H9 (cell line): ENCODE measurements at regions not wholly inside any gene's neighbourhood (a gene's known extent, or its start where the extent isn't known, plus 50 kb on each side); places are given as distances from the start of the nearest gene placed in this dataset.

Experiments used
- DNase-seq: peaks from one replicate; pipeline ENCODE4 v3.0.0-alpha.2; 2017
- H2AFZ ChIP-seq: one replicate; pipeline ENCODE4 v1.6.1; 2013; ENCODE audit warnings: mild to moderate bottlenecking, low read length, control low read depth, moderate library complexity
- H2AK5ac ChIP-seq: 2 replicates; pipeline ENCODE4 v1.6.1; 2013; ENCODE audit warnings: low read length, control low read depth, mixed read lengths; ENCODE audit not compliant: insufficient read length
- H2BK120ac ChIP-seq: one replicate; pipeline ENCODE4 v1.6.1; 2013; ENCODE audit warnings: low read depth, mild to moderate bottlenecking, low read length, control low read depth, inconsistent platforms; ENCODE audit not compliant: poor library complexity, severe bottlenecking
- H2BK12ac ChIP-seq: 2 replicates; pipeline ENCODE4 v1.6.1; 2013; ENCODE audit warnings: low read length, control low read depth, mixed read lengths, low read depth; ENCODE audit not compliant: insufficient read length
- H2BK15ac ChIP-seq: 2 replicates; pipeline ENCODE4 v1.6.1; 2013; ENCODE audit warnings: low read depth, low read length, control low read depth
- H2BK20ac ChIP-seq: one replicate; pipeline ENCODE4 v1.6.1; 2013; ENCODE audit warnings: low read depth, mild to moderate bottlenecking, low read length, control low read depth, inconsistent platforms; ENCODE audit not compliant: poor library complexity, severe bottlenecking
- H2BK5ac ChIP-seq: 2 replicates; pipeline ENCODE4 v1.6.1; 2013; ENCODE audit warnings: low read length, control low read depth, mixed read lengths; ENCODE audit not compliant: insufficient read length
- H3K14ac ChIP-seq: 2 replicates; pipeline ENCODE4 v1.6.1; 2013; ENCODE audit warnings: low read length, control low read depth; ENCODE audit not compliant: insufficient read depth
- H3K18ac ChIP-seq: 2 replicates; pipeline ENCODE4 v1.6.1; 2013; ENCODE audit warnings: low read depth, mild to moderate bottlenecking, mixed read lengths, low read length, control low read depth; ENCODE audit not compliant: insufficient read length
- H3K23ac ChIP-seq: 2 replicates; pipeline ENCODE4 v1.6.1; 2013; ENCODE audit warnings: low read length, control low read depth, mixed read lengths, low read depth; ENCODE audit not compliant: insufficient read length
- H3K23me2 ChIP-seq: 2 replicates; pipeline ENCODE4 v1.6.1; 2013; ENCODE audit warnings: low read depth, mild to moderate bottlenecking, mixed read lengths, low read length, control low read depth; ENCODE audit not compliant: insufficient read length, poor library complexity, severe bottlenecking
- H3K27ac ChIP-seq: 2 replicates; pipeline ENCODE4 v1.5.1; 2013; ENCODE audit warnings: low read length, control low read depth, mixed read lengths, low read depth; ENCODE audit not compliant: insufficient read length
- H3K27me3 ChIP-seq: 2 replicates; pipeline ENCODE4 v1.6.1; 2013; ENCODE audit warnings: low read length, control low read depth, inconsistent platforms; ENCODE audit not compliant: insufficient read depth
- H3K4ac ChIP-seq: 2 replicates; pipeline ENCODE4 v1.6.1; 2013; ENCODE audit warnings: low read depth, mild to moderate bottlenecking, control low read depth, inconsistent platforms, low read length, moderate library complexity
- H3K4me1 ChIP-seq: 2 replicates; pipeline ENCODE4 v1.6.1; 2013; ENCODE audit warnings: low read length, control low read depth, inconsistent platforms; ENCODE audit not compliant: insufficient read depth
- H3K4me2 ChIP-seq: 2 replicates; pipeline ENCODE4 v1.6.1; 2013; ENCODE audit warnings: low read length, control low read depth, mixed read lengths; ENCODE audit not compliant: insufficient read length, insufficient read depth
- H3K56ac ChIP-seq: 2 replicates; pipeline ENCODE4 v1.6.1; 2013; ENCODE audit warnings: low read depth, mild to moderate bottlenecking, mixed read lengths, low read length, control low read depth; ENCODE audit not compliant: insufficient read length
- H3K79me1 ChIP-seq: 2 replicates; pipeline ENCODE4 v1.6.1; 2013; ENCODE audit warnings: low read depth, mild to moderate bottlenecking, moderate library complexity, low read length, control low read depth, inconsistent platforms; ENCODE audit not compliant: insufficient read depth, poor library complexity, severe bottlenecking
- H3K79me2 ChIP-seq: 2 replicates; pipeline ENCODE4 v1.6.1; 2013; ENCODE audit warnings: low read length, control low read depth, inconsistent platforms; ENCODE audit not compliant: insufficient read depth
- H3K9ac ChIP-seq: 2 replicates; pipeline ENCODE4 v1.6.1; 2013; ENCODE audit warnings: low read length, control low read depth, mixed read lengths; ENCODE audit not compliant: insufficient read length; ENCODE audit errors: extremely low read depth
- H3K9me3 ChIP-seq: one replicate; pipeline ENCODE4 v1.6.1; 2013; ENCODE audit warnings: low read depth, low read length, inconsistent platforms; ENCODE audit not compliant: control insufficient read depth
- H3T11ph ChIP-seq: one replicate; pipeline ENCODE4 v1.6.1; 2013; ENCODE audit warnings: mild to moderate bottlenecking, low read length, control low read depth, inconsistent platforms
- H4K20me1 ChIP-seq: one replicate; pipeline ENCODE4 v1.6.1; 2013; ENCODE audit not compliant: control insufficient read depth, insufficient read length, insufficient read depth
- H4K5ac ChIP-seq: 2 replicates; pipeline ENCODE4 v1.6.1; 2013; ENCODE audit warnings: low read depth, mild to moderate bottlenecking, mixed read lengths, low read length, control low read depth; ENCODE audit not compliant: insufficient read length
- H4K8ac ChIP-seq: replicated peaks from 2 replicates; pipeline ENCODE4 v1.6.1; 2013; ENCODE audit warnings: low read length, control low read depth, mixed read lengths, low read depth; ENCODE audit not compliant: insufficient read length
- H4K91ac ChIP-seq: 2 replicates; pipeline ENCODE4 v1.6.1; 2013; ENCODE audit warnings: low read depth, mild to moderate bottlenecking, moderate library complexity, mixed read lengths, low read length, control low read depth; ENCODE audit not compliant: insufficient read length
- H3K27ac Mint-ChIP-seq, 3 experiments: 2 replicates in 2 of 3; 3 replicates in 1 of 3; pipeline ENCODE4 v1.8.0; 2020 to 2021; ENCODE audit warnings: mixed read lengths in 3 of 3, mild to moderate bottlenecking in 1 of 3, moderate library complexity in 1 of 3
- H3K27me3 Mint-ChIP-seq: 2 replicates; pipeline ENCODE4 v1.8.0; 2021; ENCODE audit warnings: low read depth, mild to moderate bottlenecking, moderate library complexity, mixed read lengths
- H3K36me3 Mint-ChIP-seq, 3 experiments: 2 replicates in 2 of 3; 3 replicates in 1 of 3; pipeline ENCODE4 v1.8.0; 2020 to 2021; ENCODE audit warnings: low read depth in 3 of 3, mixed read lengths in 3 of 3; ENCODE audit not compliant: insufficient read depth in 1 of 3
- H3K4me1 Mint-ChIP-seq, 2 experiments: 2 replicates each; pipeline ENCODE4 v1.8.0; 2020; ENCODE audit warnings: mixed read lengths in 2 of 2
- H3K4me3 Mint-ChIP-seq, 2 experiments: 2 replicates in 1 of 2; 3 replicates in 1 of 2; pipeline ENCODE4 v1.8.0; 2020 to 2021; ENCODE audit warnings: mild to moderate bottlenecking in 2 of 2, mixed read lengths in 2 of 2, moderate library complexity in 1 of 2
- H3K9me3 Mint-ChIP-seq, 2 experiments: 2 replicates in 1 of 2; 3 replicates in 1 of 2; pipeline ENCODE4 v1.8.0; 2020; ENCODE audit warnings: mild to moderate bottlenecking in 2 of 2, mixed read lengths in 2 of 2, moderate library complexity in 1 of 2
- CTCF ChIP-seq: fragments of 200-600 bp; sonication (generic); conservative IDR thresholded peaks from 3 replicates; pipeline ENCODE4 v1.8.0; 2021; ENCODE audit warnings: antibody characterized with exemption, mild to moderate bottlenecking
- WGBS: extraction: QIAGEN DNeasy Blood & Tissue Kit; methylation state at CpG from one replicate; pipeline ENCODE4 v1.1.7; 2013; ENCODE audit warnings: missing lambda C conversion rate, low lambda C conversion rate, mixed read lengths; ENCODE audit not compliant: insufficient read length; ENCODE audit errors: extremely low coverage; 5-methylcytosine and 5-hydroxymethylcytosine counted together

- H2AFZ ChIP-seq, result no peak overlapping the region
- H3K4me1 Mint-ChIP-seq, result peaks cover 0 to 4% of the 10 kb centered on the region in 2 experiments; a peak in 2 of 4 replicates
- H3K9me3 Mint-ChIP-seq, result no peaks in the 10 kb centered on the region; a peak in 1 of 5 replicates
Observed at GRCh38 chr12:131535779-131536178, 175.1 kb upstream of the SFSWAP start.

More at GRCh38 chr12:131535779-131536178, 175.1 kb upstream of the SFSWAP start:
- Histone ChIP-seq H2BK120ac (no peak overlapping the region), H2BK20ac (no peak overlapping the region), H3K79me1 (no peaks in the 10 kb centered on the region), H3K56ac (no peak overlapping the region), H3K9me3 (no peaks in the 10 kb centered on the region), H4K5ac (no peak overlapping the region), H3K4me2 (no peak overlapping the region), H2AK5ac (no peak overlapping the region), H3K27ac (no peak overlapping the region), H3K18ac (no peak overlapping the region), H3K27me3 (no peaks in the 10 kb centered on the region), H4K8ac (no peak overlapping the region), H3T11ph (no peak overlapping the region), H3K4ac (no peak overlapping the region), H2BK15ac (no peak overlapping the region), H3K23ac (no peak overlapping the region), H2BK12ac (no peak overlapping the region), H3K79me2 (no peaks in the 10 kb centered on the region), H3K14ac (no peak overlapping the region), H3K4me1 (no peaks in the 10 kb centered on the region), H3K23me2 (no peaks in the 10 kb centered on the region), H4K91ac (no peak overlapping the region), H4K20me1 (no peaks in the 10 kb centered on the region), H3K9ac (no peak overlapping the region), H2BK5ac (no peak overlapping the region)
- no CpG with 5 or more reads among the region's 5 CpGs for WGBS
- Mint-ChIP-seq H3K27ac (no peak overlapping the region), H3K27me3 (peaks cover 9% of the 10 kb centered on the region), H3K36me3 (no peaks in the 10 kb centered on the region), H3K4me3 (no peak overlapping the region)
- TF ChIP-seq CTCF, result no peak
- DNase-seq, result no peak
